ENCODE measurements at regions not wholly inside any gene's neighbourhood (a gene's known extent, or its start where the extent isn't known, plus 50 kb on each side); places are given as distances from the start of the nearest gene placed in this dataset.

DNA sequence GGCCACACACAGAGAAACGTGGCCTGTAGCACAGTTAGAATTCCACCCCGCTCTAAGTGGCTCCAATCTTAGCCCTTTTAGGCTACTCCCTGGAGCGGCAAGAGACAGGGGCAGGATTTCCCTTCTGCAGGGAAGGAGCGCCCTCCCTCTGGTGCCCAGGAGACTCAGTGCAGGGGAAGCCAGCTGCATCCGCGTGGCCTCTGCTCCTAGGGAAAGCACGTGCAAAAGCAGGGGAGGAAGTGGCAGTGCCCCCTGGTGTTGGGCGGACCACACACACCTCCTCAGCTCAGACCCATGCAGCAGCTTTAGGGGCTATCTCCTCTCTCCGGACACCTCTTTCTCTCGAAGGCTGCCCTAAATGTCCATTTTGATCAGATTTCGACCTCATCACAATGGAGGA is 50.0 kb downstream of the SPRING1 start:
- H3K4me3 ChIP-seq (ENCODE audit: low read depth, low read length) = no peak overlapping the region
- TF ChIP-seq, protein P1, sequence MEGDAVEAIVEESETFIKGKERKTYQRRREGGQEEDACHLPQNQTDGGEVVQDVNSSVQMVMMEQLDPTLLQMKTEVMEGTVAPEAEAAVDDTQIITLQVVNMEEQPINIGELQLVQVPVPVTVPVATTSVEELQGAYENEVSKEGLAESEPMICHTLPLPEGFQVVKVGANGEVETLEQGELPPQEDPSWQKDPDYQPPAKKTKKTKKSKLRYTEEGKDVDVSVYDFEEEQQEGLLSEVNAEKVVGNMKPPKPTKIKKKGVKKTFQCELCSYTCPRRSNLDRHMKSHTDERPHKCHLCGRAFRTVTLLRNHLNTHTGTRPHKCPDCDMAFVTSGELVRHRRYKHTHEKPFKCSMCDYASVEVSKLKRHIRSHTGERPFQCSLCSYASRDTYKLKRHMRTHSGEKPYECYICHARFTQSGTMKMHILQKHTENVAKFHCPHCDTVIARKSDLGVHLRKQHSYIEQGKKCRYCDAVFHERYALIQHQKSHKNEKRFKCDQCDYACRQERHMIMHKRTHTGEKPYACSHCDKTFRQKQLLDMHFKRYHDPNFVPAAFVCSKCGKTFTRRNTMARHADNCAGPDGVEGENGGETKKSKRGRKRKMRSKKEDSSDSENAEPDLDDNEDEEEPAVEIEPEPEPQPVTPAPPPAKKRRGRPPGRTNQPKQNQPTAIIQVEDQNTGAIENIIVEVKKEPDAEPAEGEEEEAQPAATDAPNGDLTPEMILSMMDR (IDR thresholded peaks at IDR 0.05; ENCODE audit: low read depth, low read length) = peak; percentile 92
- TF ChIP-seq POLR2A (IDR thresholded peaks at IDR 0.05; ENCODE audit: extremely low read depth, insufficient read length) = no peak
- TF ChIP-seq MYC (IDR thresholded peaks at IDR 0.05; ENCODE audit: low read depth, low read length) = peak; percentile 99
- TF ChIP-seq, protein P2, sequence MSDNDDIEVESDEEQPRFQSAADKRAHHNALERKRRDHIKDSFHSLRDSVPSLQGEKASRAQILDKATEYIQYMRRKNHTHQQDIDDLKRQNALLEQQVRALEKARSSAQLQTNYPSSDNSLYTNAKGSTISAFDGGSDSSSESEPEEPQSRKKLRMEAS (IDR thresholded peaks at IDR 0.05; ENCODE audit: low read depth, low read length) = peak; percentile 98
- peak; percentile 93 for DNase-seq (ENCODE audit: low read depth)

DNA sequence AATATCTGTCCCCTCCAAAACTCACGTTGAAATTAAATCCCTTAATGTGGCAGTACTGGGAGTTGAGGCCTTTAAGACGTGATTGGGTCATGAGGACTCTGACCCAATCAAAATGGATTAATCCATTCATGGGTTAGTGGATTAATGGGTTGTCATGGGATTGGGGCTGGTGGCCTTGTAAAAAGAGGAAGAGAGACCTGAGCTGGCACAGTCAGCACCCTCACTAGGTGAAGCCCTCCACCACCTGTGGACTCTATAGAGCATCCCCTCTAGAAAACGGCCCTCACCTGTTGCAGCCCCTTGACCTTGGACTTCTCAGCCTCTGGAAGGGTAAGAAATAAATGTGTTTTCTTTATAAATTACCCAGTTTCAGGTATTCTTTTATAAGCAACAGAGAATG is 53.0 kb downstream of the SPRING1 start:
- no peak for DNase-seq (ENCODE audit: low read depth)
- TF ChIP-seq MYC (IDR thresholded peaks at IDR 0.05; ENCODE audit: low read depth, low read length) = no peak
- TF ChIP-seq, protein P2 (IDR thresholded peaks at IDR 0.05; ENCODE audit: low read depth, low read length) = no peak
- H3K4me3 ChIP-seq (ENCODE audit: low read depth, low read length) = no peak overlapping the region

DNA sequence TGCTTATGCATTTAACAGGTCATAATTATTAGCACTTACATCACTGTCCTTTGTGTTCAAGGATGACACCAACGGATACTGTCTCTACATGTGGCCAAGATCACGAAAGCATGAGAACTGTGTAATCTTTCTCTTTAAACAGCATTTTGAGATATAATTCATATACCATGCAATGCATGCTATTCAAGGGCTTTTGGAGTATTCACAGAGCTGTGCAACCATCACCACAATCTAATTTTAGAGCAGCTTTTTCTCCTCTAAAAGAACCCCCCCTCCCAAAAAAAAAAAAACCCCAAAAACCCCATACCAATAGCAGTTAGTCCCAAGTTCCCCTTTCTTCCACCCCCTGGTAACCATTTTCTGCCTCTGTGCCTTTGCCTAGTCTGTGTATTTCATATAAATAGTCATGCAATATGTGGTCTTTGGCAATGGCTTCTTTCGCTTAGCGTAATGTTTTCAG is 60.6 kb downstream of the SPRING1 start:
- peak overlapping the region; percentile 45 for H3K4me3 ChIP-seq (ENCODE audit: low read depth, low read length)

DNA sequence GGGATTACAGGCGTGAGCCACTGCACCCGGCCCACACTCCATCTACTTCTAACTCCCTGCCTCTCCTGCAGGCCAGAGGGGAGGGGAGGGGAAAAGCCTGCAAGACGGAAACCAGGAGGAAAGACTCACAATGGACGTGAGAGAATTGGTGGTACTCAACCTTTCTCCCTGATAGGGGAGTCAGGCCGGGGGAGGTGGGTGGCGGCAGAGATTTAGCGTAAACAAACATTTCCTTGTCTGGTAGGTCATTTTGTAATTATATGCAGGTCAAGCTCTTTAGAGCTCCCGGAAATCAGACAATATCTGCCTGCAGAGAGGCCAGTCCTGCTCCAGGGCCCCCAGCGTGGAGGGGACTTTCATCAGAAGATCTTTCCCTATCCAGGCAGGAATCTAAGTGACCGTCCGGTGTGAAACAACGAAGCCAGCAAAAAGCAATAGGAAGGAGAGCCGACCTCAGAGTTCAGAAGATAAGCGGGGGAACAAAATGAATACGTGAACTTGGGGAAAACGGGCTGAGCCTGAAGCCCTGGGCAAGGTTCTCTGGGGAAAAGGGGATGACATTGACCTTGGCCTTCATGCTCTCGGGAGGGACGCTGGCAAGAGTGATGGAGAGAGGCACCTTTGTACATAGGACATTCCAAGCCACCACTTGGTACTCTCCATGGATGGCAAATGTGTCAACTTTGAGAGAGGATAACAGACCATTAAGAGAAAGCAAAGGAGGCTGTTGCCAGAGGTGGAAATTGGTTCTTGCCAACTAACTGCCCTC is 62.3 kb downstream of the SPRING1 start:
- no peak overlapping the region for H3K4me3 ChIP-seq (ENCODE audit: low read depth, low read length)
- DNase-seq (ENCODE audit: low read depth) = no peak
- TF ChIP-seq, protein P2 (IDR thresholded peaks at IDR 0.05; ENCODE audit: low read depth, low read length) = no peak
- TF ChIP-seq, protein P1 (IDR thresholded peaks at IDR 0.05; ENCODE audit: low read depth, low read length) = no peak
- TF ChIP-seq MYC (IDR thresholded peaks at IDR 0.05; ENCODE audit: low read depth, low read length) (no peak), POLR2A (IDR thresholded peaks at IDR 0.05; ENCODE audit: extremely low read depth, insufficient read length) (no peak)

More for the DNA sequence above, 60.6 kb downstream of the SPRING1 start:
- peak; percentile 96 for DNase-seq (ENCODE audit: low read depth)
- TF ChIP-seq, protein P2 (IDR thresholded peaks at IDR 0.05; ENCODE audit: low read depth, low read length) = no peak

DNA sequence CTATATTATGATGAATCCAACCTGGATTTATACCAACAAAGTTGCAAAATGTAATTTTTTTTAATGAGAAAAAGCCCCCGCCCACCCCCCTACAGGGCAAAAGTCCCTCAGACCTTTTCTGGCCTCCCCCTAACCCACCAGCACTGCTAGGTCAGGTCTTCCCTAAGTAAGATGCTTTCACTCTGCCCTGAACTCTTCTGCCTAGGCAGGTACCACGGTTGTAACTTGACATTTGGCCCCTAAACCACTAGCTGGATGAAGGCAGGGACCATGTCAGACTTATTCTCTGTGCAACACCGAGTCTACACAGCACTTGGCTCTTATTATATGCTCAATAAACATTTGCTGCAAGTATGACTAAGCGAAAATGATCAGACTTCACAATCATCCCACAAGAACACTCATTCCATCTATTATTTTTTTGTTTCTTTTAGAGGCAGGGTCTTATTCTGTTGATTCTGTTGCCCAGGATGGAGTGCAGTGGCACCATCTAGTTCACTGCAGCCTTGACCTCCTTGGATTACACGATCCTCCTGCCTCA is 63.2 kb downstream of the SPRING1 start:
- DNase-seq (ENCODE audit: low read depth) = peak; percentile 50
- TF ChIP-seq, protein P1 (IDR thresholded peaks at IDR 0.05; ENCODE audit: low read depth, low read length) = no peak
- TF ChIP-seq POLR2A (IDR thresholded peaks at IDR 0.05; ENCODE audit: extremely low read depth, insufficient read length) (no peak), MYC (IDR thresholded peaks at IDR 0.05; ENCODE audit: low read depth, low read length) (no peak)
- TF ChIP-seq, protein P2 (IDR thresholded peaks at IDR 0.05; ENCODE audit: low read depth, low read length) = no peak
- H3K4me3 ChIP-seq (ENCODE audit: low read depth, low read length) = no peak overlapping the region

DNA sequence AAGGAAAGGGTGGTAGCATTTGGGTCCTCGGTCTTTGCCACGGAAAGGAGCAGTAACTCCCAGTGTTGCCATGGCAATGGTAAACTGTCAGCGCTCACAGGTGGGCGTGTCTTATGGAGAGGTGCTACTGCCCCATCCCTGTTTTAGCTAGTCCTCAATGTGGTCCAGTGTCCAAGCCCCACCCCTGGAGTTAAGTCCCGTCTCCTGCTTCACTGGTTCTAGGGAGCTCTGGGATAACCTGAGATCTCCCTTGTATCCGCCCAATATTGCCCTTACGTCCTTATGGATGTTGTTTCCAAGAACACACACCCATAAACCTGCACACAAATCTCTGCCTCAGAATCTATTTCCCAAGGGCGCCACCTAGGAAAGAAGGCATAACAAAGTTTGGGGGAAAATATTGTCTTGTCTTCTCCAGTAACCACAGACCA is 64.2 kb downstream of the SPRING1 start:
- peak; percentile 49 for DNase-seq (ENCODE audit: low read depth)
- H3K4me3 ChIP-seq (ENCODE audit: low read depth, low read length) = no peak overlapping the region
- TF ChIP-seq, protein P2 (IDR thresholded peaks at IDR 0.05; ENCODE audit: low read depth, low read length) = no peak
- TF ChIP-seq, protein P1 (IDR thresholded peaks at IDR 0.05; ENCODE audit: low read depth, low read length) = peak; percentile 40
